HepG2 (cell line): ENCODE measurements at regions not wholly inside any gene's neighbourhood (a gene's known extent, or its start where the extent isn't known, plus 50 kb on each side); places are given as distances from the start of the nearest gene placed in this dataset.

Source experiments
- IRX3 ChIP-seq: sonication (generic); formaldehyde crosslinking; IDR thresholded peaks from 2 replicates; pipeline ENCODE4 v1.8.1; 2023; ENCODE audit warnings: mild to moderate bottlenecking, low read depth, missing genetic modification reagents, borderline replicate concordance
- KDM2A ChIP-seq: sonication (generic); formaldehyde crosslinking; IDR thresholded peaks from 2 replicates; pipeline ENCODE4 v1.4.0; 2020; ENCODE audit warnings: low read depth, missing genetic modification reagents, borderline replicate concordance
- NCOA2 ChIP-seq: sonication (generic); formaldehyde crosslinking; IDR thresholded peaks from 2 replicates; pipeline ENCODE4 v1.8.0; 2022; ENCODE audit warnings: inconsistent platforms
- POGK ChIP-seq: sonication (generic); formaldehyde crosslinking; conservative IDR thresholded peaks from 2 replicates; pipeline ENCODE4 v1.8.0; 2022; ENCODE audit warnings: mild to moderate bottlenecking, moderate library complexity, missing genetic modification reagents
- RORA ChIP-seq: sonication (generic); formaldehyde crosslinking; IDR thresholded peaks from 2 replicates; pipeline ENCODE4 v1.5.0; 2020; ENCODE audit warnings: mild to moderate bottlenecking, missing genetic modification reagents, moderate library complexity
- SP140L ChIP-seq: sonication (generic); formaldehyde crosslinking; IDR thresholded peaks from 2 replicates; pipeline ENCODE4 v1.4.0; 2020; ENCODE audit warnings: missing genetic modification reagents, borderline replicate concordance
- SRSF9 ChIP-seq: fragments of 200-400 bp; formaldehyde crosslinking; IDR thresholded peaks from 2 replicates; pipeline ENCODE4 v1.6.1; 2018; ENCODE audit warnings: borderline replicate concordance, mild to moderate bottlenecking, low read depth, low read length; ENCODE audit not compliant: insufficient read depth, poor library complexity, severe bottlenecking
- TMF1 ChIP-seq: sonication (generic); formaldehyde crosslinking; IDR thresholded peaks from 2 replicates; pipeline ENCODE4 v1.8.1; 2022; ENCODE audit warnings: low read depth, missing genetic modification reagents
- XBP1 ChIP-seq: sonication (generic); formaldehyde crosslinking; IDR thresholded peaks from 2 replicates; pipeline ENCODE4 v1.5.0; 2020; ENCODE audit warnings: missing genetic modification reagents
- ZBED4 ChIP-seq: sonication (generic); formaldehyde crosslinking; IDR thresholded peaks from 2 replicates; pipeline ENCODE4 v1.4.0; 2020; ENCODE audit warnings: missing genetic modification reagents, borderline replicate concordance
- ZBTB43 ChIP-seq: sonication (generic); formaldehyde crosslinking; conservative IDR thresholded peaks from 2 replicates; pipeline ENCODE4 v1.4.0; 2020; ENCODE audit warnings: missing genetic modification reagents
- ZBTB49 ChIP-seq: sonication (generic); formaldehyde crosslinking; IDR thresholded peaks from 2 replicates; pipeline ENCODE4 v1.4.0; 2020; ENCODE audit warnings: missing genetic modification reagents, borderline replicate concordance
- ZFP37 ChIP-seq: sonication (generic); formaldehyde crosslinking; IDR thresholded peaks from 2 replicates; pipeline ENCODE4 v1.4.0; 2020; ENCODE audit warnings: missing genetic modification reagents, borderline replicate concordance
- ZNF138 ChIP-seq: sonication (generic); formaldehyde crosslinking; IDR thresholded peaks from 2 replicates; pipeline ENCODE4 v1.5.0; 2020; ENCODE audit warnings: mild to moderate bottlenecking, low read depth, missing genetic modification reagents
- ZNF256 ChIP-seq: sonication (generic); formaldehyde crosslinking; conservative IDR thresholded peaks from 2 replicates; pipeline ENCODE4 v1.4.0; 2020; ENCODE audit warnings: missing genetic modification reagents
- ZNF513 ChIP-seq: sonication (generic); formaldehyde crosslinking; conservative IDR thresholded peaks from 2 replicates; pipeline ENCODE4 v1.5.0; 2020; ENCODE audit warnings: missing genetic modification reagents
- ZNF614 ChIP-seq: IDR thresholded peaks from 2 replicates; pipeline ENCODE4 v1.6.1; 2018; ENCODE audit warnings: missing biosample characterization, missing genetic modification reagents, inconsistent platforms, borderline replicate concordance
- ZNF773 ChIP-seq: sonication (generic); formaldehyde crosslinking; IDR thresholded peaks from 2 replicates; pipeline ENCODE4 v1.4.0; 2020; ENCODE audit warnings: missing genetic modification reagents, borderline replicate concordance

- TF ChIP-seq ZBTB43 (CRISPR knock-in tag) (0 out of 2 replicates have a peak, but pooled peaks have one; percentile 48), ZBED4 (peak; percentile 65; the same call in 1 of the 2 replicates), NCOA2 (CRISPR knock-in tag) (peak; percentile 42; the same call in 1 of the 2 replicates), XBP1 (CRISPR knock-in tag) (0 out of 2 replicates have a peak, but pooled peaks have one; percentile 79), ZNF513 (CRISPR knock-in tag) (no peak), IRX3 (CRISPR knock-in tag) (peak; percentile 75; the same call in 1 of the 2 replicates), ZNF138 (CRISPR knock-in tag) (no peak), ZNF614 (CRISPR knock-in tag) (no peak; the same call in 1 of the 2 replicates), SP140L (CRISPR knock-in tag) (peak; percentile 50; the same call in 1 of the 2 replicates), KDM2A (CRISPR knock-in tag) (0 out of 2 replicates have a peak, but pooled peaks have one; percentile 32), ZFP37 (CRISPR knock-in tag) (peak; percentile 92), RORA (CRISPR knock-in tag) (no peak), ZNF256 (CRISPR knock-in tag) (peak; percentile 86; the same call in 1 of the 2 replicates), TMF1 (0 out of 2 replicates have a peak, but pooled peaks have one; percentile 38), POGK (0 out of 2 replicates have a peak, but pooled peaks have one; percentile 33), ZBTB49 (CRISPR knock-in tag) (peak; percentile 80), SRSF9 (no peak), ZNF773 (CRISPR knock-in tag) (peak; percentile 90; the same call in 1 of the 2 replicates)
These were observed 281.9 kb upstream of the ONECUT1 start (continued) for GRCh38 chr15:53072077-53072476.
